OCI-LY1 (cell line): ENCODE measurements at regions not wholly inside any gene's neighbourhood (a gene's known extent, or its start where the extent isn't known, plus 50 kb on each side); places are given as distances from the start of the nearest gene placed in this dataset.
"Not testable (repeated sequence)": the region's sequence is repeated elsewhere in the genome, so short reads cannot be mapped to it uniquely, and the experiment has no call there.

Experiments used
- H2AFZ ChIP-seq: fragments of 200-600 bp; sonication (generic), shearing (Covaris generic); 2 replicates; pipeline ENCODE4 v1.6.0; 2014; ENCODE audit warnings: antibody characterized with exemption, mild to moderate bottlenecking, low read length
- H3F3A ChIP-seq: fragments of 200-600 bp; sonication (generic), shearing (Covaris generic); 2 replicates; pipeline ENCODE4 v1.6.0; 2014; ENCODE audit warnings: mild to moderate bottlenecking, antibody characterized with exemption, low read length, moderate library complexity; ENCODE audit not compliant: insufficient read depth
- H3K27ac ChIP-seq: fragments of 200-600 bp; sonication (generic); 2 replicates; pipeline ENCODE4 v1.5.1; 2014; ENCODE audit warnings: low read length, mixed run types, mild to moderate bottlenecking, low read depth; ENCODE audit not compliant: poor library complexity, severe bottlenecking
- H3K27me3 ChIP-seq: fragments of 200-600 bp; sonication (generic); 2 replicates; pipeline ENCODE4 v1.6.0; 2014; ENCODE audit warnings: antibody characterized with exemption, mild to moderate bottlenecking, low read length, moderate library complexity; ENCODE audit not compliant: insufficient read depth
- H3K36me3 ChIP-seq: fragments of 200-600 bp; sonication (generic); 2 replicates; pipeline ENCODE4 v1.6.1; 2014; ENCODE audit warnings: mild to moderate bottlenecking, antibody characterized with exemption, low read length, moderate library complexity, mixed read lengths; ENCODE audit not compliant: insufficient read depth
- H3K4me1 ChIP-seq: fragments of 200-600 bp; sonication (generic); 2 replicates; pipeline ENCODE4 v1.5.1; 2014; ENCODE audit warnings: mild to moderate bottlenecking, low read length, moderate library complexity; ENCODE audit not compliant: insufficient read depth, severe bottlenecking
- H3K4me2 ChIP-seq: fragments of 200-600 bp; sonication (generic), shearing (Covaris generic); 2 replicates; pipeline ENCODE4 v1.6.1; 2014; ENCODE audit warnings: low read length
- H3K4me3 ChIP-seq: fragments of 200-600 bp; sonication (generic); 2 replicates; pipeline ENCODE4 v1.5.1; 2014; ENCODE audit warnings: low read length, low read depth, mild to moderate bottlenecking, mixed read lengths; ENCODE audit not compliant: poor library complexity, severe bottlenecking
- H3K79me2 ChIP-seq: fragments of 200-600 bp; shearing (Covaris generic); 2 replicates; pipeline ENCODE4 v1.6.1; 2016; ENCODE audit warnings: mixed run types, low read length, mixed read lengths; ENCODE audit not compliant: insufficient read depth
- H3K9ac ChIP-seq: fragments of 200-600 bp; sonication (generic), shearing (Covaris generic); 2 replicates; pipeline ENCODE4 v1.6.1; 2014; ENCODE audit warnings: mild to moderate bottlenecking, low read length, mixed read lengths
- H3K9me2 ChIP-seq: fragments of 200-600 bp; sonication (generic), shearing (Covaris generic); 2 replicates; pipeline ENCODE4 v1.6.1; 2014; ENCODE audit warnings: low read depth, mild to moderate bottlenecking, low read length, mixed read lengths
- H3K9me3 ChIP-seq: fragments of 200-600 bp; shearing (Covaris generic); 2 replicates; pipeline ENCODE4 v1.6.1; 2014; ENCODE audit warnings: low read length, mixed read lengths
- H4K20me1 ChIP-seq: fragments of 200-600 bp; sonication (generic), shearing (Covaris generic); 2 replicates; pipeline ENCODE4 v1.6.0; 2016; ENCODE audit warnings: mild to moderate bottlenecking, low read length; ENCODE audit not compliant: insufficient read depth
- EZH2 ChIP-seq: fragments of 200-600 bp; sonication (generic), shearing (Covaris generic); IDR thresholded peaks from 2 replicates; pipeline ENCODE4 v1.8.0; 2017; ENCODE audit warnings: borderline replicate concordance, mixed run types, mild to moderate bottlenecking, antibody characterized with exemption, low read length, moderate library complexity, mixed read lengths
- TF ChIP-seq, protein P1 (sequence below): fragments of 200-600 bp; sonication (generic), shearing (Covaris generic); IDR thresholded peaks from 2 replicates; pipeline ENCODE4 v1.5.1; 2017; ENCODE audit warnings: mild to moderate bottlenecking, antibody characterized with exemption, low read length, moderate library complexity, mixed read lengths

DNA sequence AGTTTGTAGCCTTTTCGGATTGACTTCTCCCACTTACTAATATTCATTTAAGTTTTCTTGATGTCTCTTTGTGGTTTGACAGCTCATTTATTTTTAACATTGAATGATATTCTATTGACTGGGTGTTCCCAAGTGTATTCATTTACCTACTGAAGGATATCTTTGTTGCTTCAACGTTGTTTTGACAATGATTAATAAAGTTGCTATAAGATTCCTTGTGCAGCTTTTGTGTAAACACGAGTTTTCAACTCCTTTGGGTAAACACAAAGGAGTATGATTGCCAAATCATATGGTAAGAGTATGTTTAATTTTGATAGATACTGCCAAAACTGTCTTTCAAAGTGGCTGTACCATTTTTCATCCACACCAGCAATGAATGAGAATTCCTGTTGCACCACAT lies 1200.9 kb downstream of the DSC3 start:
- no peak for TF ChIP-seq EZH2
- TF ChIP-seq, protein P1, sequence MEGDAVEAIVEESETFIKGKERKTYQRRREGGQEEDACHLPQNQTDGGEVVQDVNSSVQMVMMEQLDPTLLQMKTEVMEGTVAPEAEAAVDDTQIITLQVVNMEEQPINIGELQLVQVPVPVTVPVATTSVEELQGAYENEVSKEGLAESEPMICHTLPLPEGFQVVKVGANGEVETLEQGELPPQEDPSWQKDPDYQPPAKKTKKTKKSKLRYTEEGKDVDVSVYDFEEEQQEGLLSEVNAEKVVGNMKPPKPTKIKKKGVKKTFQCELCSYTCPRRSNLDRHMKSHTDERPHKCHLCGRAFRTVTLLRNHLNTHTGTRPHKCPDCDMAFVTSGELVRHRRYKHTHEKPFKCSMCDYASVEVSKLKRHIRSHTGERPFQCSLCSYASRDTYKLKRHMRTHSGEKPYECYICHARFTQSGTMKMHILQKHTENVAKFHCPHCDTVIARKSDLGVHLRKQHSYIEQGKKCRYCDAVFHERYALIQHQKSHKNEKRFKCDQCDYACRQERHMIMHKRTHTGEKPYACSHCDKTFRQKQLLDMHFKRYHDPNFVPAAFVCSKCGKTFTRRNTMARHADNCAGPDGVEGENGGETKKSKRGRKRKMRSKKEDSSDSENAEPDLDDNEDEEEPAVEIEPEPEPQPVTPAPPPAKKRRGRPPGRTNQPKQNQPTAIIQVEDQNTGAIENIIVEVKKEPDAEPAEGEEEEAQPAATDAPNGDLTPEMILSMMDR = no peak
- no peaks in the 10 kb centered on the region for H3F3A ChIP-seq
- H3K27ac ChIP-seq = no peak overlapping the region
- no peak overlapping the region for H3K9ac ChIP-seq
- H3K4me3 ChIP-seq = no peak overlapping the region
- H3K79me2 ChIP-seq = no peaks in the 10 kb centered on the region
- no peaks in the 10 kb centered on the region for H3K36me3 ChIP-seq
- no peaks in the 10 kb centered on the region for H4K20me1 ChIP-seq
- no peak overlapping the region for H2AFZ ChIP-seq
- H3K27me3 ChIP-seq = no peaks in the 10 kb centered on the region
- no peak overlapping the region for H3K4me2 ChIP-seq
- H3K9me3 ChIP-seq = no peaks in the 10 kb centered on the region
- H3K9me2 ChIP-seq = no peaks in the 10 kb centered on the region
- no peaks in the 10 kb centered on the region for H3K4me1 ChIP-seq

DNA sequence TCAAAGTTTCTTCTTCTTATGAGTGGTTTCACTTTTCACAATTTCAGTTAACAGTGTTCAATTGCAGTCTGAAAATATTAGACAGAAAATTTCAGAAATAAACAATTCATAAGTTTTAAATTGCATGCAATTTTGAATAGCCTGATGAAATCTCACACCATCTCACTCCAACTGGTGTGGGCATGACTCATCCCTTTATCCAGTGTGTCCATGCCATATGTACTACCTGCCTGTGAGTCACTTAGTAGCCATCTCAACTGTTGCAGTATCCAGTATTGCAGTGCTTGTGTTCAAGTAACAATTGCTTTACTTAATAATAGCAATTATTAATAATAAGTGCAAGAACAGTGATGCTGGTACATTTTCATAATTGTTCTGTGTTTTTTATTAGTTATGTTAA lies 1202.5 kb downstream of the DSC3 start:
- no peak overlapping the region for H3K9ac ChIP-seq
- H3F3A ChIP-seq = no peaks in the 10 kb centered on the region

DNA sequence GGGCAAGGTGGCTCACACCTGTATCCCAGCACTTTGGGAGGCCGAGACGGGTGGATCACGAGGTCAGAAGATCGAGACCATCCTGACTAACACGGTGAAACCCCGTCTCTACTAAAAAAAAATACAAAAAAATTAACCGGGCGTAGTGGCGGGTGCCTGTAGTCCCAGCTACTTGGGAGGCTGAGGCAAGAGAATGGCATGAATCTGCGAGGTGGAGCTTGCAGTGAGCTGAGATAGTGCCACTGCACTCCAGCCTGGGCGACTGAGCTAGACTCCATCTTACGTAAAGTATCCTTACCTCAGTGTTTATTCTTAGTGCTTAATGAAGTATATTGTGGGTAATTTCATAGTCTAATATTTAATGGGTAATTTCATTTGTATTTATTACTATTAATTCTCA lies 1203.6 kb downstream of the DSC3 start:
- H3K4me1 ChIP-seq, H3K9me2 ChIP-seq, H3K9ac ChIP-seq, H3K79me2 ChIP-seq, H3K4me3 ChIP-seq, H3K9me3 ChIP-seq, H4K20me1 ChIP-seq, H3K27me3 ChIP-seq, H3K36me3 ChIP-seq, H3F3A ChIP-seq, H3K27ac ChIP-seq, H3K4me2 ChIP-seq, H2AFZ ChIP-seq: not testable (repeated sequence)

More for the DNA sequence above, 1202.5 kb downstream of the DSC3 start:
- H2AFZ ChIP-seq = no peak overlapping the region
- H3K27ac ChIP-seq = no peak overlapping the region
- no peaks in the 10 kb centered on the region for H4K20me1 ChIP-seq
- no peak for TF ChIP-seq EZH2
- TF ChIP-seq, protein P1 = no peak
- H3K27me3 ChIP-seq = no peaks in the 10 kb centered on the region
- H3K79me2 ChIP-seq = no peaks in the 10 kb centered on the region
- no peaks in the 10 kb centered on the region for H3K4me1 ChIP-seq
- no peak overlapping the region for H3K4me3 ChIP-seq
- H3K9me3 ChIP-seq = no peaks in the 10 kb centered on the region
- no peaks in the 10 kb centered on the region for H3K9me2 ChIP-seq
- no peaks in the 10 kb centered on the region for H3K36me3 ChIP-seq
- no peak overlapping the region for H3K4me2 ChIP-seq

DNA sequence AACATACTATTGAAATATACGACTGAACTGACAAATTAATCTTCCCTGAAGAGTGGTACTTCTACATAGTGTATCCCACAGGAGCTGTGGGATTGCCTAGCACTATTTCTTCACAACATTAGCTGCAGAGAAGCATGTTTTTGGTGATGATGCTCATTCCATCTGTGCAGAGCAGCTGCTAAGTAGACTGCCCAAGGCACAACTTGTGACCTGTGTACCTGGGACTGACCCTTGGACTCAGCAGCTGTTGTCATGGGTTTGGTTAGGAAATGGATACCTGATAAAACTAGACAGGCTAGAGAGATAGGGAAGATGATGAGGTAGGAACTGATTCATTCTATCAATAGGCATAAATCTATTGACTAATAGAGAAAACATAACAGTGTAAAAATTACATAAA lies 1204.0 kb downstream of the DSC3 start:
- H3K4me3 ChIP-seq = no peak overlapping the region
- no peaks in the 10 kb centered on the region for H3K36me3 ChIP-seq
- H3K27me3 ChIP-seq = no peaks in the 10 kb centered on the region
- no peaks in the 10 kb centered on the region for H3F3A ChIP-seq
- H3K9me3 ChIP-seq = no peaks in the 10 kb centered on the region
- TF ChIP-seq, protein P1 = no peak
- no peak for TF ChIP-seq EZH2
- no peaks in the 10 kb centered on the region for H3K79me2 ChIP-seq
- H4K20me1 ChIP-seq = no peaks in the 10 kb centered on the region
- H3K9me2 ChIP-seq = no peaks in the 10 kb centered on the region
- H3K27ac ChIP-seq = no peak overlapping the region
- H2AFZ ChIP-seq = no peak overlapping the region
- no peaks in the 10 kb centered on the region for H3K4me1 ChIP-seq
- H3K4me2 ChIP-seq = no peak overlapping the region
- H3K9ac ChIP-seq = no peak overlapping the region
